A549 (cell line): ENCODE measurements at regions not wholly inside any gene's neighbourhood (a gene's known extent, or its start where the extent isn't known, plus 50 kb on each side); places are given as distances from the start of the nearest gene placed in this dataset.

ENCODE experiments used
- ATAC-seq, 2 experiments: fragments of 200-7000 bp in 1 of 2; fragments of >200 bp in 1 of 2; cut with Nextera tagmentation in 1 of 2; cut with Tn5 transposase in 1 of 2; 3 replicates each; pipeline versions ENCODE4 v1.8.0 to v1.9.1; 2018 to 2020; ENCODE audit warnings: mild to moderate bottlenecking in 1 of 2, moderate library complexity in 1 of 2
- CTCF ChIA-PET: fragments of 300-600 bp; sonication (Branson Sonifier 250); formaldehyde crosslinking; extraction: SDS; loops from one replicate; lab custom pipeline; 2021; ENCODE audit warnings: antibody characterized with exemption, inconsistent platforms; lab: Yijun Ruan, JAX
- POLR2A ChIA-PET: fragments of 350-600 bp; formaldehyde crosslinking; extraction: SDS; loops from one replicate; lab custom pipeline; 2021; ENCODE audit warnings: antibody characterized with exemption, inconsistent platforms; lab: Yijun Ruan, JAX
- DNase-seq, 2 experiments: peaks; one replicate each; pipeline versions ENCODE4 v3.0.0 to v3.0.0-alpha.2; 2011 to 2016; ENCODE audit warnings: low read depth in 1 of 2, low spot score in 1 of 2
- FAIRE-seq: peaks from 2 replicates; lab custom pipeline; 2011; peaks lifted over from hg19 to GRCh38; lab: Jason Lieb, UNC
- H3K27ac ChIP-seq, 2 experiments: fragments of >200 bp; sonication (Bioruptor Twin); formaldehyde crosslinking; 3 replicates each; pipeline ENCODE4 v1.5.1; 2016 to 2017
- H3K4me1 ChIP-seq: fragments of >200 bp; sonication (Bioruptor Twin); formaldehyde crosslinking; 3 replicates; pipeline ENCODE4 v1.6.1; 2016
- H3K4me2 ChIP-seq: fragments of >200 bp; sonication (Bioruptor Twin); formaldehyde crosslinking; 3 replicates; pipeline ENCODE4 v1.6.1; 2016
- H3K4me3 ChIP-seq: fragments of >200 bp; sonication (Bioruptor Twin); formaldehyde crosslinking; 3 replicates; pipeline ENCODE4 v1.5.1; 2016
- H3K9me3 ChIP-seq: fragments of >200 bp; sonication (Bioruptor Twin); formaldehyde crosslinking; 3 replicates; pipeline ENCODE4 v1.6.1; 2016
- BCL3 ChIP-seq: fragments of >200 bp; sonication (Bioruptor Twin); formaldehyde crosslinking; IDR thresholded peaks from 3 replicates; pipeline ENCODE4 v1.6.1; 2016
- BHLHE40 ChIP-seq: IDR thresholded peaks from 2 replicates; pipeline ENCODE4 v1.6.1; 2012; ENCODE audit warnings: low read depth, low read length, inconsistent platforms
- EP300 ChIP-seq, 2 experiments: fragments of >200 bp; sonication (Bioruptor Twin); formaldehyde crosslinking; IDR thresholded peaks; 2 replicates in 1 of 2; 3 replicates in 1 of 2; pipeline ENCODE4 v1.6.1; 2016 to 2017
- HMGXB4 ChIP-seq: fragments of 250-450 bp; sonication (Bioruptor Pico); IDR thresholded peaks from 2 replicates; pipeline ENCODE4 v1.5.0; 2021; ENCODE audit warnings: mild to moderate bottlenecking, moderate library complexity, borderline replicate concordance
- HOXB5 ChIP-seq: fragments of 250-450 bp; sonication (Bioruptor Pico); IDR thresholded peaks from 2 replicates; pipeline ENCODE4 v1.5.0; 2020; ENCODE audit warnings: mild to moderate bottlenecking, moderate library complexity
- JUN ChIP-seq, 2 experiments: fragments of >200 bp; sonication (Bioruptor Twin); formaldehyde crosslinking; IDR thresholded peaks; 2 replicates in 1 of 2; 3 replicates in 1 of 2; pipeline ENCODE4 v1.6.1; 2016 to 2017
- MAFK ChIP-seq: fragments of 450-650 bp; IDR thresholded peaks from 2 replicates; pipeline ENCODE4 v1.6.1; 2014; ENCODE audit not compliant: partially characterized antibody
- NPAS2 ChIP-seq: fragments of 250-450 bp; sonication (Bioruptor Pico); IDR thresholded peaks from 2 replicates; pipeline ENCODE4 v1.8.0; 2022; ENCODE audit warnings: mild to moderate bottlenecking, moderate library complexity, borderline replicate concordance
- NR3C1 ChIP-seq: fragments of >200 bp; sonication (Bioruptor Twin); formaldehyde crosslinking; IDR thresholded peaks from 3 replicates; pipeline ENCODE4 v1.6.1; 2017
- PBX3 ChIP-seq: IDR thresholded peaks from 2 replicates; pipeline ENCODE4 v1.6.1; 2012
- PHF8 ChIP-seq: fragments of 200-600 bp; sonication (generic); IDR thresholded peaks from 2 replicates; pipeline ENCODE4 v1.6.1; 2016; ENCODE audit warnings: low read depth, mild to moderate bottlenecking, antibody characterized with exemption, moderate library complexity, borderline replicate concordance
- RAD21 ChIP-seq, 2 experiments: fragments of >200 bp in 1 of 2; sonication (Bioruptor Twin) in 1 of 2; formaldehyde crosslinking in 1 of 2; IDR thresholded peaks in 1 of 2; conservative IDR thresholded peaks in 1 of 2; 2 replicates in 1 of 2; 3 replicates in 1 of 2; pipeline ENCODE4 v1.6.1; 2012 to 2018; ENCODE audit warnings: inconsistent platforms in 1 of 2
- TP53 ChIP-seq: fragments of 250-450 bp; sonication (Bioruptor Pico); IDR thresholded peaks from 2 replicates; pipeline ENCODE4 v1.5.0; 2021; ENCODE audit warnings: mild to moderate bottlenecking, moderate library complexity
- ZFP36 ChIP-seq: fragments of 450-650 bp; IDR thresholded peaks from 2 replicates; pipeline ENCODE4 v1.6.1; 2014; ENCODE audit warnings: borderline replicate concordance; ENCODE audit not compliant: partially characterized antibody
- WGBS: methylation state at CpG from one replicate; pipeline ENCODE4 v1.1.6; 2017; ENCODE audit errors: missing lambda C conversion rate; 5-methylcytosine and 5-hydroxymethylcytosine counted together

- ATAC-seq (no peak), FAIRE-seq (no peak)
Observed at GRCh38 chr12:90501412-90501811, 453.6 kb downstream of the CCER1 start.

GRCh38 chr12:90499795-90500194 lies 455.2 kb downstream of the CCER1 start:
- Histone ChIP-seq H3K4me3 (no peak overlapping the region), H3K9me3 (no peaks in the 10 kb centered on the region), H3K4me1 (no peaks in the 10 kb centered on the region), H3K4me2 (no peak overlapping the region), H3K27ac (no peak overlapping the region)
- DNase-seq (no peak), FAIRE-seq (no peak), ATAC-seq (no peak)
- CTCF ChIA-PET, result no interaction called here
- TF ChIP-seq JUN (IDR thresholded peaks at IDR 0.05) (no peak), EP300 (IDR thresholded peaks at IDR 0.05) (no peak), HOXB5 (CRISPR knock-in tag) (no peak), PHF8 (no peak), RAD21 (conservative IDR thresholded peaks at IDR 0.05 in 1 of 2, IDR thresholded peaks at IDR 0.05 in 1 of 2) (no peak), TP53 (CRISPR knock-in tag) (no peak), NR3C1 (no peak)
- POLR2A ChIA-PET, result no interaction called here

More at GRCh38 chr12:90501412-90501811, 453.6 kb downstream of the CCER1 start:
- Histone ChIP-seq H3K9me3 (no peaks in the 10 kb centered on the region), H3K4me2 (no peak overlapping the region), H3K27ac (no peak overlapping the region), H3K4me1 (no peaks in the 10 kb centered on the region), H3K4me3 (no peak overlapping the region)
- TF ChIP-seq PBX3, result no peak
- DNase-seq, result no peak
- 12% methylated on average over 2 of the region's 2 CpGs for WGBS
- ChIA-PET CTCF (no interaction called here), POLR2A (no interaction called here)

- CTCF ChIA-PET, result interaction anchor here (0.5 to 1.5 kb wide), 2 partner anchors 17 to 33 kb away, joined by 3 to 4 read pairs; no protein-coding TSS in a partner anchor
- ATAC-seq, result no peak
- no peak for DNase-seq
- Histone ChIP-seq H3K9me3 (no peaks in the 10 kb centered on the region), H3K4me3 (no peak overlapping the region)
- no peak for TF ChIP-seq BHLHE40
- peak; percentile 47 for TF ChIP-seq MAFK
- TF ChIP-seq HMGXB4 (CRISPR knock-in tag), result no peak
- no peak for TF ChIP-seq BCL3
- TF ChIP-seq, all 56 proteins: peak for 1
- Histone ChIP-seq H3K27ac (no peak overlapping the region), H3K4me2 (no peak overlapping the region), H3K4me1 (no peaks in the 10 kb centered on the region)
- WGBS, result 38% methylated on average over 6 of the region's 6 CpGs
- POLR2A ChIA-PET, result no interaction called here
- no peak for FAIRE-seq
Observed at GRCh38 chr12:90497923-90498545, 456.9 kb downstream of the CCER1 start.

GRCh38 chr12:90490355-90490754 lies 464.6 kb downstream of the CCER1 start:
- no peak for FAIRE-seq

More at GRCh38 chr12:90490355-90490754, 464.6 kb downstream of the CCER1 start:
- Histone ChIP-seq H3K4me1 (no peaks in the 10 kb centered on the region), H3K27ac (no peak overlapping the region), H3K9me3 (peaks cover 8% of the 10 kb centered on the region; the same call in 2 of the 3 replicates), H3K4me3 (no peak overlapping the region), H3K4me2 (no peak overlapping the region)
- TF ChIP-seq NPAS2 (CRISPR knock-in tag) (no peak), ZFP36 (peak; percentile 76)
- ChIA-PET CTCF (no interaction called here), POLR2A (no interaction called here)
- no peak for ATAC-seq
- DNase-seq, result no peak
